IPS-NIHi7 (cell line): ENCODE measurements at regions not wholly inside any gene's neighbourhood (a gene's known extent, or its start where the extent isn't known, plus 50 kb on each side); places are given as distances from the start of the nearest gene placed in this dataset.

Experiments used
- DNase-seq: peaks from one replicate; pipeline ENCODE4 v3.0.0; 2012; ENCODE audit warnings: mixed read lengths; ENCODE audit errors: extremely low spot score

GRCh38 chr13:91155512-91156114, 191.9 kb upstream of the MIR17HG start:
- no peak for DNase-seq

- DNase-seq = no peak
Measured at GRCh38 chr13:91157273-91158016, 190.0 kb upstream of the MIR17HG start.

- no peak for DNase-seq
Measured at GRCh38 chr13:91158017-91158395, 189.5 kb upstream of the MIR17HG start.

- peak; percentile 42 for DNase-seq
Measured at GRCh38 chr13:91162180-91162579, 185.3 kb upstream of the MIR17HG start.

- no peak for DNase-seq
Measured at GRCh38 chr13:91162589-91162988, 184.9 kb upstream of the MIR17HG start.

GRCh38 chr13:91165758-91166157, 181.7 kb upstream of the MIR17HG start:
- no peak for DNase-seq

- no peak for DNase-seq
Measured at GRCh38 chr13:91166714-91167511, 180.6 kb upstream of the MIR17HG start.

GRCh38 chr13:91167706-91168385, 179.6 kb upstream of the MIR17HG start:
- no peak for DNase-seq

- DNase-seq = no peak
Measured at GRCh38 chr13:91168386-91168711, 179.1 kb upstream of the MIR17HG start.

- DNase-seq = no peak
Measured at GRCh38 chr13:91169321-91170050, 178.0 kb upstream of the MIR17HG start.

- no peak for DNase-seq
Measured at GRCh38 chr13:91172160-91172559, 175.3 kb upstream of the MIR17HG start.

GRCh38 chr13:91174886-91175501, 172.5 kb upstream of the MIR17HG start:
- DNase-seq = peak; percentile 48

- no peak for DNase-seq
Measured at GRCh38 chr13:91178099-91178498, 169.4 kb upstream of the MIR17HG start.

GRCh38 chr13:91181892-91182291, 165.6 kb upstream of the MIR17HG start:
- no peak for DNase-seq

GRCh38 chr13:91184244-91184926, 163.1 kb upstream of the MIR17HG start:
- DNase-seq = no peak

- DNase-seq = no peak
Measured at GRCh38 chr13:91185294-91185863, 162.1 kb upstream of the MIR17HG start.

- no peak for DNase-seq
Measured at GRCh38 chr13:91187522-91187921, 160.0 kb upstream of the MIR17HG start.

GRCh38 chr13:91189506-91189905, 158.0 kb upstream of the MIR17HG start:
- no peak for DNase-seq

GRCh38 chr13:91193358-91193757, 154.1 kb upstream of the MIR17HG start:
- no peak for DNase-seq

GRCh38 chr13:91195789-91196188, 151.7 kb upstream of the MIR17HG start:
- DNase-seq = no peak
